Lung (tissue), 11 donors: ENCODE measurements at regions not wholly inside any gene's neighbourhood (a gene's known extent, or its start where the extent isn't known, plus 50 kb on each side); places are given as distances from the start of the nearest gene placed in this dataset.
A peak's percentile ranks its signal among the peaks of the same experiment; 100 is the strongest.

Experiments used
- ATAC-seq: fragments of 200-7000 bp; cut with Tn5 transposase; one replicate; pipeline ENCODE4 v1.9.1; 2020; ENCODE audit warnings: moderate number of reproducible peaks; ENCODE audit not compliant: insufficient read depth, low FRiP score
- DNase-seq, 3 donors: peaks; one replicate each; pipeline ENCODE4 v3.0.0-alpha.2; 2013 to 2017
- H3K27ac ChIP-seq, 2 donors: one replicate each; pipeline ENCODE4 v1.5.1; 2013; ENCODE audit warnings: mild to moderate bottlenecking in 2 of 2, moderate library complexity in 2 of 2, control low read depth in 1 of 2, inconsistent platforms in 1 of 2, low read depth in 1 of 2, low read length in 1 of 2
- H3K27me3 ChIP-seq, 3 donors: one replicate each; pipeline ENCODE4 v1.5.1; 2013; ENCODE audit warnings: low read length in 2 of 3; ENCODE audit not compliant: control insufficient read depth in 3 of 3, insufficient read depth in 3 of 3
- H3K36me3 ChIP-seq, 4 donors: one replicate each; pipeline ENCODE4 v1.5.1; 2013; ENCODE audit warnings: low read length in 4 of 4, mild to moderate bottlenecking in 1 of 4, moderate library complexity in 1 of 4; ENCODE audit not compliant: control insufficient read depth in 4 of 4, insufficient read depth in 4 of 4
- H3K4me1 ChIP-seq, 5 donors: one replicate each; pipeline ENCODE4 v1.5.1; 2013; ENCODE audit warnings: low read length in 5 of 5, mild to moderate bottlenecking in 2 of 5, moderate library complexity in 1 of 5; ENCODE audit not compliant: control insufficient read depth in 5 of 5, insufficient read depth in 5 of 5
- H3K4me3 ChIP-seq: one replicate; pipeline ENCODE4 v1.5.1; 2013; ENCODE audit warnings: mild to moderate bottlenecking, control low read depth, moderate library complexity
- H3K9ac ChIP-seq, 2 donors: one replicate each; pipeline ENCODE4 v1.5.1; 2013; ENCODE audit warnings: low read length in 2 of 2, control low read depth in 1 of 2; ENCODE audit not compliant: insufficient read depth in 1 of 2
- H3K9me3 ChIP-seq, 4 donors: one replicate each; pipeline ENCODE4 v1.5.1; 2013; ENCODE audit warnings: low read length in 3 of 4, mild to moderate bottlenecking in 1 of 4, moderate library complexity in 1 of 4; ENCODE audit not compliant: control insufficient read depth in 4 of 4, insufficient read depth in 3 of 4
- WGBS, 2 donors: extraction: QIAGEN DNeasy Blood & Tissue Kit; methylation state at CpG; one replicate each; pipeline ENCODE4 v1.1.7; 2013; 5-methylcytosine and 5-hydroxymethylcytosine counted together
- TF ChIP-seq, protein P1 (sequence below): IDR thresholded peaks from 2 replicates; pipeline ENCODE4 v1.5.1; 2012; ENCODE audit warnings: mild to moderate bottlenecking; ENCODE audit errors: control extremely low read depth, extremely low read depth
- donor health status: control.
- donor health status: control.
- donor health status: Bipolar disorder and iron deficiency.
- donor health status: healthy.
- donor health status: DM: yes; HTN: yes; CAD: no.

GRCh38 chr7:1372671-1373379 is 86.4 kb downstream of the MICALL2 start:
- no peak overlapping the region for H3K9ac ChIP-seq
- H3K27me3 ChIP-seq = peaks cover 0 to 42% (median 22%) of the 10 kb centered on the region in 3 donors
- no peaks in the 10 kb centered on the region for H3K36me3 ChIP-seq
- DNase-seq (no peak), ATAC-seq (no peak)
- peaks cover 0 to 3% (median 0%) of the 10 kb centered on the region in 4 donors for H3K9me3 ChIP-seq
- no peak overlapping the region for H3K4me3 ChIP-seq
- no peaks in the 10 kb centered on the region for H3K4me1 ChIP-seq
- no peak overlapping the region for H3K27ac ChIP-seq
- TF ChIP-seq, protein P1, sequence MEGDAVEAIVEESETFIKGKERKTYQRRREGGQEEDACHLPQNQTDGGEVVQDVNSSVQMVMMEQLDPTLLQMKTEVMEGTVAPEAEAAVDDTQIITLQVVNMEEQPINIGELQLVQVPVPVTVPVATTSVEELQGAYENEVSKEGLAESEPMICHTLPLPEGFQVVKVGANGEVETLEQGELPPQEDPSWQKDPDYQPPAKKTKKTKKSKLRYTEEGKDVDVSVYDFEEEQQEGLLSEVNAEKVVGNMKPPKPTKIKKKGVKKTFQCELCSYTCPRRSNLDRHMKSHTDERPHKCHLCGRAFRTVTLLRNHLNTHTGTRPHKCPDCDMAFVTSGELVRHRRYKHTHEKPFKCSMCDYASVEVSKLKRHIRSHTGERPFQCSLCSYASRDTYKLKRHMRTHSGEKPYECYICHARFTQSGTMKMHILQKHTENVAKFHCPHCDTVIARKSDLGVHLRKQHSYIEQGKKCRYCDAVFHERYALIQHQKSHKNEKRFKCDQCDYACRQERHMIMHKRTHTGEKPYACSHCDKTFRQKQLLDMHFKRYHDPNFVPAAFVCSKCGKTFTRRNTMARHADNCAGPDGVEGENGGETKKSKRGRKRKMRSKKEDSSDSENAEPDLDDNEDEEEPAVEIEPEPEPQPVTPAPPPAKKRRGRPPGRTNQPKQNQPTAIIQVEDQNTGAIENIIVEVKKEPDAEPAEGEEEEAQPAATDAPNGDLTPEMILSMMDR = no peak
- 62 to 75% methylated on average over 23 of the region's 23 CpGs for WGBS, 2 donors

DNA sequence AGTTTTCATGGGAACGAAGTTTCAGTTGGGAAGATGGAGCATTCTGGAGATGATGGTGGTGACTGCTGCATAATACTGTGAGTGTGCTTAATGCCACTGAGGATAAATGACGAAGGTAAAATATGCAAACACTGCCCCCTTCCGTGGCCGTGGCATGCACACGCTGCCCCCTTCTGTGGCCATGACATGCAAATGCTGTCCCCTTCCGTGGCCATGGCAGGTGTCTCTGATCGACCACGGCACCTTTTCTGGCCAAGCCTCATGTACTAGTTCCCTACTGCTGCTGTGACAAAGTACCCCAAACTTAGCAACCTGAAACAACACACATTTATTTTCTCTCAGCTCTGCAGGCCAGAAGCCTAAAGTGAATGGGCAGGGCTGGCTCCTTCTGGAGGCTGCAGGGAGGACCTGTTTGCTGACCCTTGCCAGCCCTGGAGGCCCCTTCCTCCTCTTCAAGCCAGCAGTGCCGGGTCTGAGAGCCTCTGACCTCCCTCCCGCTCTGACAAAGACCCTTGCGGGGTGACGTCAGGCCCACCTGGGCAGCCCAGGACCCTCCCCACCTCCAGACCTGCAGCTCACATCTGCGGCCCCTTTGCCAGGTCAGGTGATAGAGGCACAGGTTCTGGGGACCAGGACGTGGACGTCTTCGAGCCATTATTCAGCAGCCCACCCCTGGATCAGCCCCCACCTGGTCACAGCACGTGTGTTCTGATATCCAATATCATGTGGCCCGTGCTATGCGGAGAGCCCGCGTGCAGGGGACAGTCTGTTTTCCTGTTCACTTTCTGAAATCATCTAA is 82.0 kb downstream of the MICALL2 start:
- no peak overlapping the region for H3K27ac ChIP-seq
- ATAC-seq (no peak), DNase-seq (no peak)

GRCh38 chr7:1378610-1379601 is 80.4 kb downstream of the MICALL2 start:
- DNase-seq = peak in 2 of 3 donors; percentile 9 to 70
- WGBS, 2 donors = 92 to 95% methylated on average over 3 of the region's 3 CpGs
- Histone ChIP-seq H3K27ac (no peak overlapping the region), H3K27me3 (peaks cover 0 to 21% (median 5%) of the 10 kb centered on the region in 3 donors), H3K36me3 (no peaks in the 10 kb centered on the region), H3K9ac (no peak overlapping the region), H3K9me3 (peaks cover 0 to 12% (median 0%) of the 10 kb centered on the region in 4 donors), H3K4me1 (no peaks in the 10 kb centered on the region), H3K4me3 (no peak overlapping the region)
- TF ChIP-seq, protein P1 = no peak
- no peak for ATAC-seq

More for the DNA sequence above, 82.0 kb downstream of the MICALL2 start:
- Histone ChIP-seq H3K4me3 (no peak overlapping the region), H3K9me3 (peaks cover 0 to 2% (median 0%) of the 10 kb centered on the region in 4 donors), H3K9ac (no peak overlapping the region), H3K27me3 (peaks cover 0 to 28% (median 5%) of the 10 kb centered on the region in 3 donors), H3K4me1 (no peaks in the 10 kb centered on the region), H3K36me3 (no peaks in the 10 kb centered on the region)
- TF ChIP-seq, protein P1 = no peak
- WGBS, 2 donors = 68 to 78% methylated on average over 21 of the region's 21 CpGs
